ENCODE measurements at regions not wholly inside any gene's neighbourhood (a gene's known extent, or its start where the extent isn't known, plus 50 kb on each side); places are given as distances from the start of the nearest gene placed in this dataset.

GRCh38 chr5:98583586-98583985 lies 189.9 kb upstream of the RGMB start:
- TF ChIP-seq GATA2 (IDR thresholded peaks at IDR 0.05; ENCODE audit: low read depth, low read length), result no peak
- TF ChIP-seq GATA3 (IDR thresholded peaks at IDR 0.05; ENCODE audit: low read depth, low read length), result no peak

Measured in SH-SY5Y (cell line).